Aorta (tissue), 5 donors: ENCODE measurements at regions not wholly inside any gene's neighbourhood (a gene's known extent, or its start where the extent isn't known, plus 50 kb on each side); places are given as distances from the start of the nearest gene placed in this dataset.
"Not testable (repeated sequence)": the region's sequence is repeated elsewhere in the genome, so short reads cannot be mapped to it uniquely, and the experiment has no call there.

Experiments used
- ATAC-seq: fragments of 200-7000 bp; cut with Tn5 transposase; one replicate; pipeline ENCODE4 v1.9.1; 2022; ENCODE audit warnings: moderate library complexity; ENCODE audit not compliant: low FRiP score
- DNase-seq, 2 donors: peaks; one replicate each; pipeline ENCODE4 v3.0.0-alpha.2; 2020
- H3K27ac ChIP-seq, 2 donors: one replicate each; pipeline ENCODE4 v1.5.1; 2013; ENCODE audit warnings: low read length in 2 of 2, mild to moderate bottlenecking in 2 of 2, moderate library complexity in 2 of 2, control low read depth in 1 of 2, inconsistent platforms in 1 of 2, low read depth in 1 of 2
- H3K27me3 ChIP-seq, 2 donors: one replicate each; pipeline ENCODE4 v1.6.1; 2013; ENCODE audit warnings: control low read depth in 1 of 2, low read length in 1 of 2, mild to moderate bottlenecking in 1 of 2, moderate library complexity in 1 of 2; ENCODE audit not compliant: insufficient read depth in 2 of 2, control insufficient read depth in 1 of 2
- H3K36me3 ChIP-seq, 2 donors: one replicate each; pipeline ENCODE4 v1.6.1; 2013; ENCODE audit warnings: control low read depth in 1 of 2, low read length in 1 of 2, mild to moderate bottlenecking in 1 of 2; ENCODE audit not compliant: insufficient read depth in 2 of 2, control insufficient read depth in 1 of 2
- H3K4me1 ChIP-seq, 2 donors: one replicate each; pipeline ENCODE4 v1.6.1; 2013; ENCODE audit warnings: low read length in 2 of 2, control low read depth in 1 of 2, mild to moderate bottlenecking in 1 of 2, moderate library complexity in 1 of 2; ENCODE audit not compliant: insufficient read depth in 2 of 2, control insufficient read depth in 1 of 2
- H3K4me3 ChIP-seq, 2 donors: one replicate each; pipeline ENCODE4 v1.5.1; 2013; ENCODE audit warnings: low read length in 2 of 2, control low read depth in 1 of 2, mild to moderate bottlenecking in 1 of 2
- H3K9me3 ChIP-seq: one replicate; pipeline ENCODE4 v1.6.1; 2013; ENCODE audit warnings: mild to moderate bottlenecking, low read length; ENCODE audit not compliant: control insufficient read depth
- WGBS, 2 donors: extraction: QIAGEN DNeasy Blood & Tissue Kit; methylation state at CpG; one replicate each; pipeline ENCODE4 v1.1.7; 2013; 5-methylcytosine and 5-hydroxymethylcytosine counted together
- intact Hi-C, 2 donors: fragments of 100-400 bp; cut with DNase I; formaldehyde crosslinking; loops; one replicate each; pipeline versions ENCODE4 v1.14.2 to v1.15.0; 2022
- donor health status: healthy with polysubstance abuse.
- donor health status: Bipolar disorder and iron deficiency.
- donor health status: DM: no; HTN: no; CAD: no.
- donor health status: DM: no; HTN: no; CAD: no.
- donor health status: DM: yes; HTN: yes; CAD: no.

- intact Hi-C loops = no loop called here
- Histone ChIP-seq H3K27me3 (no peaks in the 10 kb centered on the region), H3K4me1 (no peaks in the 10 kb centered on the region), H3K27ac (no peak overlapping the region), H3K36me3 (no peaks in the 10 kb centered on the region), H3K9me3 (no peaks in the 10 kb centered on the region), H3K4me3 (no peak overlapping the region)
- DNase-seq (no peak), ATAC-seq (no peak)
Measured at GRCh38 chr6:80903711-80904110, 797.2 kb downstream of the BCKDHB start.

DNA sequence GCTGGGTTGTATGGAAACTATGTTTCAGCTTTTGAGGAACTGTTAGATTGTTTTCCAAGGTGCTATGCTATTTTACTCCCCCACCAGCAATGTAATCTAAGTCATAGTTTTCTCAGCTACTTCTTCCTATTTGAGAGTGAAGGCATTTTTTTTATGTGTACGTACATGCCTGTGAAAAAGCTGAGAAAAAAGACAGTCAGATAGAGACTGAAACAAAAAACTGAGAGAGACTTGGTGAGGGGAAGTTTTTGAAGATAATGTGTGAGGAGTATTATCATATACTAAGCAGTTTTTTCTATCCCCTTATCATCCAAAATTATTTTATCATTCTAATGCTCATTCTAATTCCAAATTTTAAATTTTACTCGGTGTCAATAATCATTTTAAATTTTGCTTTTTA is 780.0 kb downstream of the BCKDHB start:
- Histone ChIP-seq H3K4me3 (no peak overlapping the region), H3K27me3 (no peaks in the 10 kb centered on the region), H3K4me1 (no peaks in the 10 kb centered on the region), H3K36me3 (no peaks in the 10 kb centered on the region), H3K27ac (no peak overlapping the region), H3K9me3 (no peaks in the 10 kb centered on the region)
- intact Hi-C loops = no loop called here
- no peak for ATAC-seq
- WGBS, 2 donors = 94 to 96% methylated on average over 2 of the region's 2 CpGs
- no peak for DNase-seq

DNA sequence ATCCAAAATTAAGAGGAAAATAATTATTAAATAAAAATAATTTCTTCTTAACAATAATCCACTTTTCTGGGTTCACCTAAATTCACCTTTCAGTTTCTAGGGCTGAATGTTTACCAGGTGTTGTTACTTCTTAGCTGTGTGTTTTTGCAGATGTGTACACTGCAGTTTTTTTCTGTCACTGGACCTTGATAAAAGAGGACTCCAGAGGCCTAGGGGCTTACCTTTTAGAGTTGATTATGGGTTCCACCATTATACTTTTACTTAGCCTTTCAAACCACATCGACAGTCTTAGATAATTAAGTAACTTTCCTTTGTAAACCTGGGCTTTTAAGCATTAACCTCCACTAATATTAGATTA is 766.5 kb downstream of the BCKDHB start:
- Histone ChIP-seq H3K36me3 (no peaks in the 10 kb centered on the region), H3K27me3 (no peaks in the 10 kb centered on the region), H3K27ac (no peak overlapping the region), H3K4me3 (no peak overlapping the region), H3K9me3 (no peaks in the 10 kb centered on the region), H3K4me1 (no peaks in the 10 kb centered on the region)
- no peak for ATAC-seq
- DNase-seq = no peak
- WGBS, 2 donors = 81 to 90% methylated on average over 1 of the region's 1 CpG
- intact Hi-C loops = no loop called here

GRCh38 chr6:80872199-80872950 is 765.9 kb downstream of the BCKDHB start:
- Histone ChIP-seq H3K9me3 (no peaks in the 10 kb centered on the region), H3K27me3 (no peaks in the 10 kb centered on the region), H3K4me3 (no peak overlapping the region), H3K36me3 (no peaks in the 10 kb centered on the region), H3K27ac (no peak overlapping the region), H3K4me1 (no peaks in the 10 kb centered on the region)
- peak; percentile 74 for ATAC-seq
- intact Hi-C loops = no loop called here
- DNase-seq = no peak
- whole genome bisulfite sequencing, 2 donors = 68 to 70% methylated on average over 3 of the region's 3 CpGs

DNA sequence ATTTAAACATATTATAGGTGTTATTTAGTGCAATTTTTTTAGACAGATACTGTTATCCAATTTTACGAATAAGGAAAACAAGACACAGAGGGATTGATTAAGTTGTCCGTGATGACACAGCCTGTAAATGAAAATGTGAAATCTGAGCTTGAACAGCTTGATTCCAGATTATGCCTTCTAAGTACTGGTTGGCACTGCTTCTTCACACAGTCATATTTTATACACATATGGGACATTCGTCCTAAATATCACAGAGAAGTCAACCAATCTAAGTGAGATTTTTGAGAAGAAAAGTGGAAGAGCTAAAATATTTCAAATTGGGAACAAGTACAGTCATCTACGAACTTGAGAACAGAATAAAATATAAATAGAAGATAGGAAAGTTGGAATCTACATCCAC is 756.3 kb downstream of the BCKDHB start:
- Histone ChIP-seq H3K27me3 (no peaks in the 10 kb centered on the region), H3K4me3 (no peak overlapping the region), H3K27ac (no peak overlapping the region), H3K9me3 (no peaks in the 10 kb centered on the region), H3K4me1 (no peaks in the 10 kb centered on the region), H3K36me3 (no peaks in the 10 kb centered on the region)
- ATAC-seq = no peak
- 56 to 59% methylated on average over 4 of the region's 4 CpGs for WGBS, 2 donors
- intact Hi-C loops = no loop called here
- no peak for DNase-seq

DNA sequence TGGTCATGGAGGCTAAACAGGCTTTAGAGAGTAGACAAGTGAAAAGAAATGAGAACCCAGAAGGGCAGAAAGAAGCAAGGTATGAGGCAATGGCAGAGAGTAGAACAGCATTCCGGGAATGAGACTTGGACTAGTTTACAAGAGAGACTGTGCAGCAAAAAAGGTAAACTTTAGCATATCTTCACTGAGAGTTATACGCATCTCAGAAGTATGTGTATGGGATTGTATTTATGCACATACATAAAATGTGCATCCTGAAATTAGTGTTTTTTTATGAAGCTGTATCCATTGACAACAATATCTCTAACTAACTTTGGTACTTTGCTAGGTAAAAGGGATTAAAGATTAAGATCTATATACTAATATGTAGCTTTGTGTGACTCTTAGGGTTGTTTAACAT is 753.6 kb downstream of the BCKDHB start:
- intact Hi-C loops = no loop called here
- DNase-seq = no peak
- Histone ChIP-seq H3K4me1 (no peaks in the 10 kb centered on the region), H3K27me3 (no peaks in the 10 kb centered on the region), H3K4me3 (no peak overlapping the region), H3K36me3 (no peaks in the 10 kb centered on the region), H3K27ac (no peak overlapping the region), H3K9me3 (no peaks in the 10 kb centered on the region)
- ATAC-seq = no peak
- 92 to 93% methylated on average over 2 of the region's 2 CpGs for WGBS, 2 donors

DNA sequence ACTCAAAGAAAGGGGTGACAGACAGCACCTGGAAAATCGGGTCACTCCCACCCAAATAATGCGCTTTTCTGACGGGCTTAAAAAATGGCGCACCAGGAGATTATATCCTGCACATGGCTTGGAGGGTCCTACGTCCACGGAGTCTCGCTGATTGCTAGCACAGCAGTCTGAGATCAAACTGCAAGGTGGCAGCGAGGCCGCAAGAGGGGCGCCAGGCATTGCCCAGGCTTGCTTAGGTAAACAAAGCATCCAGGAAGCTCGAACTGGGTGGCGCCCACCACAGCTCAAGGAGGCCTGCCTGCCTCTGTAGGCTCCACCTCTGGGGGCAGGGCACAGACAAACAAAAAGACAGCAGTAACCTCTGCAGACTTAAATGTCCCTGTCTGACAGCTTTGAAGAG is 741.5 kb downstream of the BCKDHB start:
- H3K9me3 ChIP-seq, H3K4me3 ChIP-seq, H3K4me1 ChIP-seq, DNase-seq, H3K27ac ChIP-seq, H3K36me3 ChIP-seq, H3K27me3 ChIP-seq, ATAC-seq, intact Hi-C loops: not testable (repeated sequence)
- WGBS, 2 donors = 95 to 96% methylated on average over 12 of the region's 12 CpGs

GRCh38 chr6:80832337-80832736 is 725.9 kb downstream of the BCKDHB start:
- Histone ChIP-seq H3K4me1 (no peaks in the 10 kb centered on the region), H3K27ac (no peak overlapping the region), H3K27me3 (no peaks in the 10 kb centered on the region), H3K36me3 (no peaks in the 10 kb centered on the region), H3K4me3 (no peak overlapping the region), H3K9me3 (no peaks in the 10 kb centered on the region)
- WGBS, 2 donors = 96 to 98% methylated on average over 3 of the region's 3 CpGs
- DNase-seq = no peak
- no peak for ATAC-seq
- intact Hi-C loops = no loop called here

DNA sequence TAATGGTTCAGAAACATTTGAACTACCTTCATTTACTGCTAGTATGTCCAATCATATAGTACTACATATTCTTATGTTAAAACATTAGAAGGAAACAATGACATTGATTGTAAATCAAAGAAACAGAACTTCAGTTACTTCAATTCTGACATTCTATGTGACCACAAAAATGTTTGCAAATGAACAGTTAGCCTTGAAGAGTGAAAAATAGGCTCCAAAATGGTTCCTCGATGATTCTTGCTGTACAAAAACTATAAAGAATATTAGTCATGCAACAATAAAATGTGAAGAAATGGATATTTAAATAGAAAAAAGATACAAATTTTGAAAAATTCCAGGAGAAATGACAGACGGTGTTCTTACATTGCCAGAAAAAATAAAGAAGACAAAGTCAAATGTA is 686.9 kb downstream of the BCKDHB start:
- no peak overlapping the region for H3K27ac ChIP-seq
- ATAC-seq (no peak), DNase-seq (no peak)
- no peaks in the 10 kb centered on the region for H3K27me3 ChIP-seq
- WGBS, 2 donors = 62 to 81% methylated on average over 2 of the region's 2 CpGs
- no peaks in the 10 kb centered on the region for H3K4me1 ChIP-seq
- no peaks in the 10 kb centered on the region for H3K9me3 ChIP-seq
- intact Hi-C loops = no loop called here
- no peak overlapping the region for H3K4me3 ChIP-seq
- no peaks in the 10 kb centered on the region for H3K36me3 ChIP-seq
